SU-DHL-6 (cell line): ENCODE measurements at regions not wholly inside any gene's neighbourhood (a gene's known extent, or its start where the extent isn't known, plus 50 kb on each side); places are given as distances from the start of the nearest gene placed in this dataset.

Experiments
- H2AFZ ChIP-seq: fragments of 200-600 bp; sonication (generic); 2 replicates; pipeline ENCODE4 v1.6.1; 2014; ENCODE audit warnings: low read depth, mild to moderate bottlenecking, moderate library complexity, mixed read lengths, antibody characterized with exemption, low read length; ENCODE audit not compliant: severe bottlenecking
- H3F3A ChIP-seq: fragments of 200-600 bp; shearing (Covaris generic); 2 replicates; pipeline ENCODE4 v1.6.0; 2016; ENCODE audit warnings: antibody characterized with exemption, mild to moderate bottlenecking; ENCODE audit not compliant: insufficient read depth
- H3K27ac ChIP-seq: fragments of 200-600 bp; sonication (generic); 2 replicates; pipeline ENCODE4 v1.5.1; 2016; ENCODE audit warnings: low read depth, mild to moderate bottlenecking, low read length, moderate library complexity, mixed read lengths
- H3K27me3 ChIP-seq: fragments of 200-600 bp; sonication (generic), shearing (Covaris generic); 2 replicates; pipeline ENCODE4 v1.6.0; 2014; ENCODE audit warnings: mild to moderate bottlenecking, low read length
- H3K36me3 ChIP-seq: fragments of 200-600 bp; sonication (generic); 2 replicates; pipeline ENCODE4 v1.6.1; 2014; ENCODE audit warnings: mild to moderate bottlenecking, low read length, mixed read lengths
- H3K4me2 ChIP-seq: fragments of 300-600, 200-600 bp; shearing (Covaris generic), sonication (generic); 2 replicates; pipeline ENCODE4 v1.6.0; 2014; ENCODE audit warnings: low read length, low read depth, mild to moderate bottlenecking; ENCODE audit not compliant: poor library complexity, severe bottlenecking
- H3K4me3 ChIP-seq: fragments of 200-600 bp; sonication (generic); 2 replicates; pipeline ENCODE4 v1.5.1; 2014; ENCODE audit warnings: antibody characterized with exemption, low read length, mild to moderate bottlenecking, mixed read lengths; ENCODE audit not compliant: insufficient read depth, poor library complexity, severe bottlenecking
- H3K79me2 ChIP-seq: fragments of 200-600 bp; sonication (generic); 2 replicates; pipeline ENCODE4 v1.6.1; 2014; ENCODE audit warnings: mild to moderate bottlenecking, low read length, moderate library complexity; ENCODE audit not compliant: insufficient read depth
- H3K9ac ChIP-seq: fragments of 200-600 bp; sonication (generic); 2 replicates; pipeline ENCODE4 v1.7.0; 2014; ENCODE audit warnings: mild to moderate bottlenecking, low read length
- H3K9me2 ChIP-seq: fragments of 200-600 bp; sonication (generic); replicated peaks from 2 replicates; pipeline ENCODE4 v1.6.1; 2014; ENCODE audit warnings: low read length; ENCODE audit not compliant: insufficient read depth
- H3K9me3 ChIP-seq: fragments of 200-600 bp; sonication (generic); 2 replicates; pipeline ENCODE4 v1.6.1; 2014; ENCODE audit warnings: low read length, mixed read lengths; ENCODE audit not compliant: insufficient read depth
- H4K20me1 ChIP-seq: fragments of 200-600 bp; sonication (generic); 2 replicates; pipeline ENCODE4 v1.6.1; 2014; ENCODE audit warnings: low read depth, mild to moderate bottlenecking, antibody characterized with exemption, low read length, moderate library complexity, mixed read lengths
- CTCF ChIP-seq: fragments of 200-600 bp; sonication (generic); IDR thresholded peaks from one replicate; pipeline ENCODE4 v1.5.1; 2017; ENCODE audit warnings: antibody characterized with exemption, mild to moderate bottlenecking, low read length, moderate library complexity; ENCODE audit not compliant: insufficient read depth, poor library complexity, severe bottlenecking
- EZH2phosphoT487 ChIP-seq: fragments of 200-600 bp; sonication (generic), shearing (Covaris generic); conservative IDR thresholded peaks from 2 replicates; pipeline ENCODE4 v1.6.1; 2018; ENCODE audit warnings: mild to moderate bottlenecking, antibody characterized with exemption, low read length, moderate library complexity, mixed read lengths

GRCh38 chr7:109062798-109063197 lies 493.1 kb downstream of the DNAJB9 start:
- no peak overlapping the region for H3K4me3 ChIP-seq
- H3K27me3 ChIP-seq, result no peaks in the 10 kb centered on the region
- H3K9ac ChIP-seq, result no peak overlapping the region
- TF ChIP-seq EZH2phosphoT487 (no peak), CTCF (no peak)
- H4K20me1 ChIP-seq, result no peaks in the 10 kb centered on the region
- H3K9me2 ChIP-seq, result no peaks in the 10 kb centered on the region
- no peaks in the 10 kb centered on the region for H3K36me3 ChIP-seq
- H3K4me2 ChIP-seq, result no peak overlapping the region
- no peak overlapping the region for H3K27ac ChIP-seq
- no peaks in the 10 kb centered on the region for H3F3A ChIP-seq
- no peaks in the 10 kb centered on the region for H3K9me3 ChIP-seq
- no peaks in the 10 kb centered on the region for H3K79me2 ChIP-seq
- H2AFZ ChIP-seq, result no peak overlapping the region

- Histone ChIP-seq H4K20me1 (no peaks in the 10 kb centered on the region), H3K4me3 (no peak overlapping the region), H3K27me3 (no peaks in the 10 kb centered on the region), H3K9me2 (no peaks in the 10 kb centered on the region), H3K27ac (no peak overlapping the region), H3K79me2 (no peaks in the 10 kb centered on the region), H3K36me3 (no peaks in the 10 kb centered on the region), H3F3A (no peaks in the 10 kb centered on the region), H3K9ac (no peak overlapping the region), H3K4me2 (no peak overlapping the region), H2AFZ (no peak overlapping the region), H3K9me3 (no peaks in the 10 kb centered on the region; the same call in 1 of the 2 replicates)
- no peak for TF ChIP-seq CTCF
- no peak for TF ChIP-seq EZH2phosphoT487
These were observed 503.9 kb downstream of the DNAJB9 start for GRCh38 chr7:109073543-109073942.

- no peaks in the 10 kb centered on the region for H4K20me1 ChIP-seq
These were observed 506.8 kb downstream of the DNAJB9 start for GRCh38 chr7:109076396-109076972.

More at GRCh38 chr7:109076396-109076972, 506.8 kb downstream of the DNAJB9 start:
- Histone ChIP-seq H3K9ac (no peak overlapping the region), H3K4me2 (no peak overlapping the region), H3K9me3 (no peaks in the 10 kb centered on the region), H3K9me2 (no peaks in the 10 kb centered on the region), H3K27me3 (no peaks in the 10 kb centered on the region), H3K27ac (no peak overlapping the region), H3F3A (no peaks in the 10 kb centered on the region), H3K36me3 (no peaks in the 10 kb centered on the region), H3K79me2 (no peaks in the 10 kb centered on the region), H3K4me3 (no peak overlapping the region), H2AFZ (no peak overlapping the region)
- TF ChIP-seq CTCF (no peak), EZH2phosphoT487 (no peak)
